ENCODE measurements at regions not wholly inside any gene's neighbourhood (a gene's known extent, or its start where the extent isn't known, plus 50 kb on each side); places are given as distances from the start of the nearest gene placed in this dataset.

GRCh38 chr6:19945843-19946358 is 108.7 kb downstream of the ID4 start:
- H3K9me3 ChIP-seq (replicated peaks; ENCODE audit: control insufficient read depth, insufficient read depth, low read length), result no peaks in the 10 kb centered on the region
- BruUV-seq (replicated peaks), result no TSS peak
- no peaks in the 10 kb centered on the region for H3K9me1 ChIP-seq (replicated peaks; ENCODE audit: control insufficient read depth, extremely low read depth, insufficient read depth, low read length)
- ChIA-PET CTCF (no interaction called here), POLR2A (no interaction called here)
- H3K4me1 ChIP-seq (ENCODE audit: control insufficient read depth, extremely low read depth, insufficient read depth, low read length), result no peaks in the 10 kb centered on the region
- DNase-seq (ENCODE audit: low read depth, low spot score) (no peak), FAIRE-seq (no peak)
- dilution Hi-C loops (cut with MboI; ENCODE audit: extremely low pct_ligation_motif_present, low sequenced_read_pairs) (no loop called here), intact Hi-C loops (cut with micrococcal nuclease) (no loop called here)
- H3K79me2 ChIP-seq (ENCODE audit: control insufficient read depth, insufficient read depth, low read length), result no peaks in the 10 kb centered on the region
- TF ChIP-seq POLR2A (IDR thresholded peaks at IDR 0.05; ENCODE audit: low read depth, low read length) (no peak), JUN (IDR thresholded peaks at IDR 0.05; ENCODE audit: borderline replicate concordance, insufficient read depth, insufficient read length, low read depth) (no peak), FOS (IDR thresholded peaks at IDR 0.05; ENCODE audit: borderline replicate concordance, insufficient read depth, low read length) (no peak), CTCF (IDR thresholded peaks at IDR 0.05; ENCODE audit: extremely low read depth in 1 of 2, insufficient read depth in 1 of 2, low read depth in 1 of 2, low read length in 2 of 2) (no peak), GATA2 (IDR thresholded peaks at IDR 0.05; ENCODE audit: insufficient read depth, insufficient read length, low read depth, low read length) (no peak), POLR2AphosphoS5 (IDR thresholded peaks at IDR 0.05; ENCODE audit: insufficient read depth, low read depth, low read length) (no peak), EZH2 (IDR thresholded peaks at IDR 0.05; ENCODE audit: borderline replicate concordance, low read depth, low read length, severe bottlenecking) (no peak), MAX (IDR thresholded peaks at IDR 0.05; ENCODE audit: insufficient read depth, insufficient read length) (no peak), MYC (IDR thresholded peaks at IDR 0.05; ENCODE audit: low read depth, low read length) (no peak)
- H3K9ac ChIP-seq (replicated peaks; ENCODE audit: extremely low read depth, insufficient read depth, low read length), result no peak overlapping the region
- H3K36me3 ChIP-seq (ENCODE audit: control insufficient read depth in 2 of 2, extremely low read depth in 1 of 2, insufficient read depth in 2 of 2, low read length in 2 of 2), result no peaks in the 10 kb centered on the region
- H3K27ac ChIP-seq (ENCODE audit: insufficient read depth, low read depth, low read length), result no peak overlapping the region
- no peaks in the 10 kb centered on the region for H3K27me3 ChIP-seq (ENCODE audit: control insufficient read depth in 2 of 2, insufficient read depth in 2 of 2, low read length in 2 of 2)
- H4K20me1 ChIP-seq (replicated peaks; ENCODE audit: control insufficient read depth, extremely low read depth, insufficient read depth, low read length), result no peaks in the 10 kb centered on the region
- H3K4me3 ChIP-seq (replicated peaks in 1 of 3; ENCODE audit: insufficient read depth in 1 of 3, low read depth in 1 of 3, low read length in 3 of 3), result no peak overlapping the region
- no peak overlapping the region for H2AFZ ChIP-seq (ENCODE audit: low read depth, low read length)
- no peak overlapping the region for H3K4me2 ChIP-seq (ENCODE audit: insufficient read depth, low read length)
